ENCODE measurements at regions not wholly inside any gene's neighbourhood (a gene's known extent, or its start where the extent isn't known, plus 50 kb on each side); places are given as distances from the start of the nearest gene placed in this dataset.
"Not testable (repeated sequence)": the region's sequence is repeated elsewhere in the genome, so short reads cannot be mapped to it uniquely, and the experiment has no call there.

DNA sequence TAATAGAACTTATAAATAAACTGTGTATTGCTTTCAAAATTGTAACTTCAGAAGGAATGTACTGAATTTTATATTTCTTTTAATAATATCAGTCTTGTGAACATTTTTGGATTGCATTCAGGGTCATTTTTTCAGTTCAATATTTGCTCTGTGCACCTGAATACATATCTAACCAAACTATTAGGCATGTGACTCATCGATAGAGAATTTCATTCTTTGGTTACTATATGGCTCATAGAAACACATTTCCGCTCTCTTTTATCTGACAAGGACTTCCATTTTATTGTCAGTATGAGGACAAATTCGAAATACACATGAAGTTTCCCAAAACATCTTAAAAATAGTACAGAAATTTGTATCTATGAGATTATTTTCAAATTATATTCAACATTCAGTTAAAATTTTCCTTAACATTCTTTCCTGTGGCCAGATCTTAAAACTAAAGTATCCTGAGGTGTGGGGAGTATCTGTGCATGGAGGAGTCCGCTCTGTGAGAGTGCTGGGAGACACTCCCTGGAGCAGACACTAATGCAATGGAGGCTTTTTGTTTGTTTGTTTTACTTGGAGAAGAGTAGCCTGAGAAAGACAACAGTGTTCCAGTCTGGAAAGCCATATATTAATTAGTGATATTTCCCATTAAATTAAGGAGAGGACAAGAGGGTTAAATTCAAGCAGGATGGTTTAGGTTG is 483.6 kb downstream of the PCDH20 start:
- FAIRE-seq (no peak), DNase-seq (ENCODE audit: low spot score) (peak; percentile 10)

DNA sequence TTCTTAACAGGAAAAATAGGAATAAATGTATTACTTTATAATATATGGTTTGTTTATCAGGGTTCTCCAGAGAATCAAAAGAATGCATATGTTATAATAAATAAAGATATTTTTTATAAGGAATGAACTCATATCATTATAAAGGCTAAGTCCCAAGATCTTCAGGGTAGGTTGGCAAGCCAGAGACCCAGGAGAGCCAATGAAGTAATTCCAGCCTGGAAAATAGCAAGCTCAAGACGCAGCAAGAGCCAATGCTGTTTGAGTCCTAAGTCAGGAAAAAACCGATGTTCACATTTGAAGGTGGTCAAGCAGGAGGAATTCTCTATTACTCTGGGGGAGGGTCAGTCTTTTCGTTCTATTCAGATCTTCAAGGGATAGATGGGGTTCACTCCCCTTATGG is 490.0 kb downstream of the PCDH20 start:
- no peak for DNase-seq (ENCODE audit: low spot score)
- no peak for FAIRE-seq

DNA sequence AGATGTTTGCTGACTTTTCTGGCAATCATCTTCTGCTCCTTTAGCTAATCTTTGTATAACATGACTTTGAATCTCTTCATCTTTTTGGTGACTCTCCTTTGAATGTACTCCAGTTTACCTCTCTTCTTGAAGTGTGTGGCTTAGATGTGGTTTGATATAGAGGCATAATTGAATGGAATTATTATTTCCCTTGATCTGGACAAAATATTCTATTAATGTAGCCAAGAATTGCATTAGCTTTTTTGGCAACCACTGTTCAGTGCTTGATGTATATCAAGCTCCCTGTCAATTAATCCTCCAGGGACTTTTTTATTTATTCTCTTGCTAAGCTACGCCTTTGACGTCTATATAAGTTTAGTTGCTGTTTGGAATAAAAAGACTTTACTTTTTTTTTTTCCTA is 490.8 kb downstream of the PCDH20 start:
- DNase-seq (ENCODE audit: low spot score) (no peak), FAIRE-seq (no peak)

DNA sequence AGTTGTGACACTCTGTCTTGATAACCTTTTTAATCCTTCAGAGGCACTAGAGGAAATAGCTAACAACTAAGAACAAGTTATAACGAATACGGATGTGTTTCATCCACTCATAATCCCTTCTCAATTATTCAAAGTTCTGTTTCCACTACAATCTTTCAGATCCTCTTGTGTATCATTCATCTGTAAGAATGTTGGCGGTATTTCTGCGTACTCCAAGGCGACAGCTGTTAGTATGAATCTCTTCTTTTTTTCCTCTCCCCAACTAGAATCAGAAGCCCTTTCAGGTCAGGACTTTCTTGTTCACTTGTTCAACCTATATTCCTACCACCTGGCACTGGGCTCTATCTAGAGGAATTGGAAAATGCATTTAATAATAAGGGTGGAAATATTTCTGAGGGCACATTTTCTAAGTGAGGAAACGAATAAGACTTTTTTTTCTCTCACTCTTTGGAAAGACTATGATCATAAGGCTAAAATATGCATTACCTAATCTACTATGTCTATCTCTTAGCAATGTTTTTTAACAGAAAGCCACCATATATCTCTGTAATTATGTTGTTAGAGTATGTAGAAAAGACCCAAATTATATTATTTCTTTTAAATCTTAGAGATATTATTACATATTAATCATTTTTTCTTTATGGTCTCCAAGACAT is 492.9 kb downstream of the PCDH20 start:
- FAIRE-seq: no peak
- no peak for DNase-seq (ENCODE audit: low spot score)

DNA sequence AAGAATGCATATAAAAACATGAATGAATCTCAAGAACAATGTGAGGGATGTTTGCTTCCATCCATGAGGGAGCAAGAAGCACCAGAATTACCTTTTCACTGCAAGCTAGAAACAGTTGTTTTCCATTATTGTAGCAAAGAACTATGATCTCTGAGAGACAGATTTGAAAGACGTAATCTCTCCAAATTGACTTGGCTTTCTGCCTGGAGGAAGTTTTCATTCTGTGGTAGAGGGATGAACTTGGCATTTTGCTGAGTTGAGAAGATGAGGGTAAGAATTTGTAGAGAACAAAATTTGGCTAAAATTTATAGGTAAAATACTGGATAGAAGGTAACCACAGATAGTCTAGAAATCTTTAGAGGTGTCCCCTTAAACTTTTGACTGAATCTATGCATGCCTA is 496.8 kb downstream of the TDRD3 start:
- FAIRE-seq: no peak

DNA sequence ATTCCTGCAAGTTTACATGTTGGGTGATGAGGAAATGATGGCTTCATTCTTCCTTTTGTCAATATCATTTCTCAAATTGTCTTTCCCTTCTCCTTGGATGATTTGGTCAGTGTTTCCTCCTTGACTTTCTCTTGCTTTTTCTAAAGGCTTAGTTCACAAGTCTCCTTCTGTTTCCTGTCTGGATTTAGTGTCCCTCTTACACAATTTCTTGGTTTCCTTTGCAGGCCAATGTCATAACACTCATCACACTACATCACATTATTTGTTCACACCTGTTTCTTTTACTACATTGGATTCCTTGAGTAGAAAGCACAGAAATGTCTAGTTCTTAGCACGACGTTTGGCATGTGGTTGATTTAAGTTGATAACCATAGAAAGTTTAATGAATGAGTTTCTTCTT is 490.7 kb downstream of the TDRD3 start:
- no peak for DNase-seq (ENCODE audit: low spot score)
- no peak for FAIRE-seq

More for the DNA sequence above, 496.8 kb downstream of the TDRD3 start:
- DNase-seq (ENCODE audit: low spot score): no peak

DNA sequence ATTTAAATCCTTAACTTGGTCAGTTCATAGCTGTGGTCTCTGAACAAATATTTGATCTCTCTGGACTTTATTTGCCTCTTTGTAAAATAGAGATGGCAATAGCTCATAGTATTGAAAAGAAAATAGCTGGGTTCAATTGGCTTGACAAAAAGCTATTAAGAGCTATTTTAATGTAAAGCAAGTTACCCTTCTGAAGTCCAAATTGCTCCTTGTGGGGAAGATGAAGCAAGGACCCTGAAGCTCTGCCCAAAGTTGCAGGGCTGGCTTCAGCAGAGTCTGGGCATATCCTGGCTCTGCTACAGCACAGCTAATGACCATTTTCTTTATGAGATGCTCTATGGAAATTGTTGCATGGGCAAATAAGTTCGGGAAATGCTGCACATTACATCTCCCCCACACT is 484.5 kb downstream of the TDRD3 start:
- DNase-seq (ENCODE audit: low spot score): no peak
- FAIRE-seq: no peak

DNA sequence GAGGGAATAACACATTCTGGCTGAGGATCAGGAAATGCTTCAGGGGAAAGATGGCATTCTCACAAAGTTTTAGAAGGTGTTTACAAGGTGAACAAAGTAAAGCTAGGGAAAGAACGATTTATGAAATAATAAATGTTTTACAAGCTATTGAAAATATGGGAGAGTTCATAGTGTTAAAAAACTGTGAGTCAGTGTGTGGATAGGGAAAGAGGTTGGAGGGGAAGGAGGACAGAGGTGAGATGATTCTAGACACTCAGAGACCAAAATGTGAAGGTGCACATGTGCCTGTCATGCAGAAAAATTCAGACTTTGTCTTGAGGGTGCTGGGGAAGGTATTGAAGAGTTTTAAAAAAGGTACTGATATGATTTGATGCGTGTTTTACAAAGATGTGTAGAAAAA is 476.1 kb downstream of the TDRD3 start:
- FAIRE-seq (no peak), DNase-seq (ENCODE audit: low spot score) (no peak)

DNA sequence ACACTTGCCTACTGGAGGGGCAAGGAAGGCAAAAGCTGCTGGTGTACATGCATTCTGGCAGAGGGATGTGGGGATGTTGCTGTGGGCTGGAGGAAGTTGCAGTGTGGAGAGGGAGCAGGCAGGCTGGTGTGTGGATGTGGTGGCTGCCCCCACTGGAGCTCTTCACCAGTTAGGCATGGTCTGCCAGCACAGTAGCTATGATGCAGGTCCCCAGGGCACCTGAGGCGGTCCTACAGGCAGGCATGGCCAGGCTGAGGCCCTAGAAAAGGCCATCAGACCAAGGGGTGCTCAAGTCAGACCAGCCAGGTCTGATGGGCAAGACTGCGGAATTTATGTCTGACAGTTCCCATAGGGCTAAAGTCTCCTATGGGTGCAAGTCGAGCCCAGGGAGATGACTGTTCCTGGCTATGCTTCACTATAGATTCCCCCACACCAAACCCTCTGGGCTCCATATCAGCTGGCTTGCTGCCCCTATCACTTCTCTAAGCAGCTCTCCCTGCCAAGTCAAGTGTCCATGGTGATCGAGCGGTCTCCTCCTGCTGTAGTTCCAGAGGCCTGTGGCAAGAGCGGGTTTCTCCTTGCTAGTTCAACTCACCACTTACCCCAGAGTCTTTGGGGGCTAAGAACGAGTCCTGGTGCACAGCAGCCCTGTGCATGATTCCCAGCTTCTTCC is 473.1 kb downstream of the TDRD3 start:
- DNase-seq (ENCODE audit: low spot score) (no peak), FAIRE-seq (no peak)

DNA sequence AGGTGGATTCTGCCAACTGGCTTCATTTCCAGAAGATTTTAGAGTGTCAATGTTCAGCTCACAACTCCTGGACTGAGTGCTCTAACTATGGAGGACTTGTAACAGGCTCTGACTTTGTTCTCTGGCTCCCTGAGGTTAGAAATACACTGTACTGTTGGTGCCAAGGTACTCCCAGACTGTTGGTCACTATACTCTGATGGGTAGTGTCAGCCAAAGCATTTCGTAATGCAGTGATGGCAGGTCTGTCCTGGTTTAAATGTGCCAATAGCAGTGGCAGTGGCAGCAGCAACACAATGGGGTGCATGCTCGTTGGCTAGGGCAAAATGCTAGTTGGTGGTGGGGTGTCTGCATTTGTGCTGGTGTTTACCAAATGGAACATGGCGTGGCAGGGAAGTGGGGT is 472.2 kb downstream of the TDRD3 start:
- FAIRE-seq (no peak), DNase-seq (ENCODE audit: low spot score) (no peak)

DNA sequence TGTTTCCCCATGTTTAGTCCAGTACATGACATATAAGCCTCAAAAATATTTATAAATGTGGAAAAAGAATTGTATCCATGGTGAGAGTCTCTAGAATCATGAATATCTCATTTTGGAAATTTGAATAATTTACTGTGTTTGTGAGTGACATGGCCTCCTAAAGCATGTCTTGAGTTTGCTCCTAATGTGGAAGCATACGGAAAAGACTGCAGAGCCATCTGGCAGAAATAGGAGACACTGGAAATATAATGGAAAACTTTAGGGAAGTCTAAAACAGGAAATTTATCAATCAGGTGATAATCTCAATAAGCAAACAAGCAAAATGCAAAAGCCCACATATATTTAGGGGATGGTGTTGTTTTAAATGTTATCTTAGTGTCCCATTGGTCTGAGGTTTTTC is 465.0 kb downstream of the TDRD3 start:
- FAIRE-seq: no peak
- DNase-seq (ENCODE audit: low spot score): no peak

DNA sequence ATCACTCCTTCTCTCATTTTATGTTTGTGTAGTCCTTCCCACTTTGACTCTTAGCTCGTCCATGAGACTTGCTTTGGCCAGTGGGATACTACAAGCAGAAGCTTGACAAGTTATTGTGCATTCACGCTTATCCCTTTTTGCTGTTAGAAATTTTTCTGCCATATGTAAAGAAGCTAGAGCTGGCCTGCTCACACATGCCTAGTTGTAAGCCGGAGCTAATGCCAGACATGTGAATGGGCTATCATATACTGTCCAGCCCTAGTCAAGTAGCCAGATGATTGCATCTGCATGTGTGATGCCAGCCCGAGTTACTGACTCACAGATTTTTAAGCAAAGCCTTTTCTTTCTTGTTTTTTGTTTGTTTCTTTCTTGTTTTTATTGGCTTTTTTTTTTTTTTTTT is 460.7 kb downstream of the TDRD3 start:
- FAIRE-seq: no peak
- no peak for DNase-seq (ENCODE audit: low spot score)

DNA sequence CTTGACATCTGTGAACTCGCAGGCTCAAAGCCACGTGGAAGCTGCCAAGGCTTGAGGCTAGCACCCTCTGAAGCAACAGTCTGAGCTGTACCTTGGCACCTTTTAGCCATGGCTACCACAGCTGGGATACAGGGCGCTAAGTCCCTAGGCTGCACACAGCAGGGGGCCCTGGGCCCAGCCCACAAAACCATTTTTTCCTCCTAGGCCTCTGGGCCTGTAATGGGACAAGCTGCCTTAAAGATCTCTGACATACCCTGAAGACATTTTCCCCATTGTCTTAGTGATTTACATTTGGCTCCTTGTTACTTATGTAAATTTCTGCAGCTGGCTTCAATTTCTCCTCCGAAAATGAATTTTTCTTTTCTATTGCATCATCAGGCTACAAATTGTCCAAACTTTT is 455.9 kb downstream of the TDRD3 start:
- no peak for FAIRE-seq

DNA sequence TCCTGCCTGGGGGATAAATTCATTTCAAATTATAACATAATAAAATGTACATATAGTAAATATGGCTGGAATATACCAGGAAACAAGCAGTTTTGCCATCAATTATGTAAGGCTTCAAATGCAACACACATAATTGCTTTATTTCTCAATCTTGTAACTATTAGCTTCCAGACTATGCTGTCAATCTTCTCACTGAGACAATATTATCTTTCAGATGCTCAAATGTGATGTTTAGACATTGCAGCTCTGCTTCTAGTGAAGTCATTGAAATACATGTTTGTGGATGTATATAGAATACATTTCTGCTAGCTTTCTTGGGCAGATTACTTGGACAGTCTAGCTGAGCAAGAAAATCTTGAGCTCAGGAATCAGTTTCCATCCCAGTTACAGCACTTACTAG is 454.4 kb downstream of the TDRD3 start:
- FAIRE-seq: no peak
- DNase-seq (ENCODE audit: low spot score): no peak

More for the DNA sequence above, 455.9 kb downstream of the TDRD3 start:
- DNase-seq (ENCODE audit: low spot score): no peak

DNA sequence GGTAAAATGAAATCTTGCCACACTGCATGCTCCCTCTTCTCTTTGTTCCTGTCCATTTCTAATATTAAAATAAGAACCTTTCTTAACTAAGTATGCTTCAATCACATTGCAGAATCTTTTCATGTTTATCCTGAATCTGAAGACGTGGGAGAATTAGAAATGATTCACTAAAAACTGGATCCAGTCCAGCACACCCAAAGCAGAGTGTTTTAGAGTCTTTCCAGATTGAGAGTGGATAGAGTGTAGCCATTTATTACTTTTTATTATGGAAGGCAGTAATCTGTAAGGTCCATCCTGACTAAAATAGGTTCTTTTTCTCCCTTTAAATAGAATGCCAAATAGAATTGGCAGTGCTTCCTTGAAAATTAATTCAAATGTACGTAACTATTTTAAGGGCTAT is 453.5 kb downstream of the TDRD3 start:
- FAIRE-seq (no peak), DNase-seq (ENCODE audit: low spot score) (no peak)

DNA sequence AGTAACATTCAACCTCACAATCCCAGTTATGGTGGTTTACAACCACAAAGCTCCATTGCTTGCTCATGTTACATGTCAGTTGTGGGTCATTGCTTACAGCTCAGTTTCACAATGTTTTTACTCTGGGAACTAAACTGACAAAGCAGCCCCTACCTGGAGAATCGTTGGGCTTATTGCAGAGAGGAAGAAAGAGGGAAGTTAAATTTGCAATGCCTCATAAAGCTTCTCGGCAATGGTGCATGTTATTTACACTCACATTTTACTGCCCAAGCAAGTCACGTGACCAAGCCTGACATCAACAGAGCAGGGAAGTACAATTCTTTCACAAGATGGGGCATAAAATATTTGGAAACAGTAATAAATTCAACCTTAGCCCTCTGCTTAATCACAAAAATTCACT is 441.6 kb downstream of the TDRD3 start:
- FAIRE-seq (no peak), DNase-seq (ENCODE audit: low spot score) (no peak)

DNA sequence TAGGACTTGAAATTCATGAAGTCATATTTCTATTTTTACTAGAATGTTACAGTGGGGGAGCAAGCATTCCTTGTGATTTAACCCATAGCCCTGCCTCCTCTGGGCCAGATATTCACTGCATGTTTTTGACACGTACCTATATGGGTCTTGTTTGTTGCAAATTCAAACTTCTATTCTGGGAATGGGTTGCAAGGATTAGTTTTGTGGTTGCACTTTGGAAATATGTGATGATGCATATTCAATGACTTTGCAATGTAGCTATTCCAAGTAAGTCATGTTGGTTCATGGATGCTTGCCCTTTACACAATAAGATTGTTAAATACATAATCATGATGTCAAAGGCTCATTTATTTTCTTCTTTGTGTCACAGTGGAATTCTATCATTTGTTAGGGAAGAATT is 440.8 kb downstream of the TDRD3 start:
- no peak for FAIRE-seq

DNA sequence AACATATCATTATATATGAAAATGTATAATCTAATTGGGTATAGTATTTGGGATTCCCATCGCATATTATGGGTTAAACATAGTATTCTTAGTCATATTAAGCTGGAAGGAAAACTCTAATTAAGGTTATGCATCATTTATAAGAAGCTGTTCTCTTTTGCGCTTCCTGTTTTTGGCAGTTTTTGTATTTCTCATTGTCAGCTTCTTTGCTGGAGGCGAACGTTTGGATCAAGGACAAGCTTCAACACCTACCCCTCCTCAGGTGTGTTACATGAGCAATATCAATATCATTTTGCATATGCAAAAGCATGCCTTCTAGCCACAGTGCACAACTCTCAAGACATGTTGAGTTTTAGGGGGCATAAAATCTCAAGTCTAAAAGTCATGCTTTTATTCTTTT is 439.8 kb downstream of the TDRD3 start:
- FAIRE-seq: no peak
- no peak for DNase-seq (ENCODE audit: low spot score)

More for the DNA sequence above, 440.8 kb downstream of the TDRD3 start:
- no peak for DNase-seq (ENCODE audit: low spot score)

DNA sequence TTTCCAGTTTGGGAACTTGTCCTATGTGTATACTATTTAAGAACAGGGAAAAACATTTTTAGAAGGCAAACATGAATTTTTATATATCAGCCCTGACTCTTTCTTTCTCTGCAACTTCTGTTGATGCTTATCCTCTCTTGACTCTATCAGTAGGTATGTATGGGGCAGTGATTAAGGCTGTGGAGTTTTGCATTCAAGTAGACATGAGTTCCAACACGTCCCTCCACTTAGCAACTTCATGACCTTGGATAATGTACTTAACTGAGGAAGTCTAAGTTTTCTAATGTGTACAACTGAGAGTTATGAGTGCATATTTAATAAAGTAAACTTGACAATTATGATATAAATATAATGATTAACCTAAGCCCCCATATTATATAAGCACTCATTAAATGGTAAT is 414.6 kb downstream of the TDRD3 start:
- FAIRE-seq: no peak
- DNase-seq (ENCODE audit: low spot score): no peak

DNA sequence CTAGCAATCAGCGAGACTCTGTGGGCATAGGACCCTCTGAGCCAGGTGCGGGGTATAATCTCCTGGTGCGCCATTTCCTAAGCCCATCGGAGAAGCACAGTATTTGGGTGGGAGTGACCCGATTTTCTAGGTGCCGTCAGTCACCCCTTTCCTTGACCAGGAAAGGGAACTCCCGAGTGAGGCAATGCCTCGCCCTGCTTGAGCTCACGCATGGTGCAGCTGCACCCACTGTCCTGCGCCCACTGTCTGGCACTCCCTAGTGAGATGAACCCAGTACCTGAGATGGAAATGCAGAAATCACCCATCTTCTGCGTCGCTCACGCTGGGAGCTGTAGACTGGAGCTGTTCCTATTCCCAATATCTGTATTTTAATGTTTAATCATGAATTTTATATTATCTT is 408.6 kb downstream of the TDRD3 start:
- FAIRE-seq; DNase-seq (ENCODE audit: low spot score): not testable (repeated sequence)

DNA sequence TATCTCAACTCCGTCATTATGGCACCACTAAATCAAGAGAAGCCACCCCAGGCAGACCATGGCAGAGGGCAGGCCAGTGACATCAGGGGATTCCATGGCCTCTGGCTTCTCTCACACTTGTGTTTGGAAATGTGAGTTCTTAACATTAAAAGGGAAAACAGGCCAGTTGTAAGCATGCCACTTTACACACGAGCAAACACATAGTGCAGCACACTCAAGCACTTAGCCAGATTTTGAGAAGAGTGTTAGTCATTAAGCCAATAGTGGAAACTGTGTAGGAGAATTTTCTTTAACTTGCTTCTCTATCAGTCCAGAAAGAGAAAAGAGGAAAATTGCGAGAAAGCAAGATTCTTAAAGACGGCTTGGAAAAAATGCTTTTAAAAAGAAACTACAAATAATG is 401.5 kb downstream of the TDRD3 start:
- FAIRE-seq (no peak), DNase-seq (ENCODE audit: low spot score) (no peak)

DNA sequence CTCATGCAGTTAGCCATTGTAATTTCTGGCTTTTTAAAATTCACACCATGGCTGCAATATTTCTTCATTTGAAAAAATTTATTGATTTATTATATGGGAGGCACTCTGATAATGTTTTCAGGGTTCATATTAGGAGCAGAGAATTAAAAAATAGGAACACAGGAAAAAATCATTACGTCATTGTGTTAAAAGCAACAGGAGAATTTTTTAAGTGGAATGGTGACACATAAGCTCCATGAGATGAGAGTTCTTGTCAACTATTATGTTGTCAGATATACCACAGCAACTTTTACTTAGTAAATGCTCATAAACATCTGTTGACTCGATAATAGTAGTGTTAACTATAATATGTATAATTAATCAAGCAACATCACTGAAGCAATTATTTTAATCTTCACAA is 400.1 kb downstream of the TDRD3 start:
- FAIRE-seq (no peak), DNase-seq (ENCODE audit: low spot score) (no peak)

DNA sequence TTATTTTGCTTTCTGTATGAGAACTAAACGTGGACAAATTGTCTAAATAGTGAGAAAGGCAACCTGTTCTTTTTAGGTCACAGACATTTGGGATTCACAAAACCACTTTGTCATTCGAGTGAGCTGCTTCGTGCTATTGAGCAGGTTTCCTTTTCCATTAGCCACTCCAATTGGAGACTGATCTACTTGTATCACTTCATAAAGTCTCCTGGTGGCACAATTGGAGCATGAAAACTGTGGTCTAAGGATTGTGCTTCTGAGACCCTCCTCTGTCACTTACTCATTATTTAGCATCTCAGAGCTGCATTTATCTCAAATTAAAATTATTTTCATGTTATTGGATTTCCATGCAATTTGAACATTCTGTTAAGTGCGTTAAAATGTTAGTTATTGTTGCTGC is 397.7 kb downstream of the TDRD3 start:
- no peak for FAIRE-seq
- no peak for DNase-seq (ENCODE audit: low spot score)
